Spleen (tissue), 7 donors: ENCODE measurements at regions not wholly inside any gene's neighbourhood (a gene's known extent, or its start where the extent isn't known, plus 50 kb on each side); places are given as distances from the start of the nearest gene placed in this dataset.

Experiments used
- POLR2A ChIP-seq, 3 donors: fragments of 450-650 bp; IDR thresholded peaks; one replicate each; pipeline ENCODE4 v1.5.1; 2017; ENCODE audit warnings: antibody characterized with exemption in 3 of 3, mild to moderate bottlenecking in 1 of 3
- POLR2AphosphoS5 ChIP-seq, 3 donors: sonication (generic); formaldehyde crosslinking; IDR thresholded peaks; one replicate each; pipeline ENCODE4 v1.5.1; 2017; ENCODE audit warnings: antibody characterized with exemption in 3 of 3
- TF ChIP-seq, protein P1 (sequence below), 11 experiments: fragments of 200-600 bp in 7 of 11; fragments of 450-650 bp in 4 of 11; sonication (generic) in 4 of 11; IDR thresholded peaks in 8 of 11; conservative IDR thresholded peaks in 3 of 11; 1 replicate in 7 of 11; 2 replicates in 4 of 11; pipeline versions ENCODE4 v1.4.0 to v1.8.0; 2016 to 2021; ENCODE audit warnings: antibody characterized with exemption in 11 of 11, inconsistent platforms in 4 of 11, mild to moderate bottlenecking in 1 of 11
- donor health status: DM: no; HTN: no; CAD: no; lungs with moderate emphysema.
- donor health status: DM: no; HTN: no; CAD: no.
- donor health status: DM: no; HTN: no; CAD: no.

- TF ChIP-seq, protein P1, sequence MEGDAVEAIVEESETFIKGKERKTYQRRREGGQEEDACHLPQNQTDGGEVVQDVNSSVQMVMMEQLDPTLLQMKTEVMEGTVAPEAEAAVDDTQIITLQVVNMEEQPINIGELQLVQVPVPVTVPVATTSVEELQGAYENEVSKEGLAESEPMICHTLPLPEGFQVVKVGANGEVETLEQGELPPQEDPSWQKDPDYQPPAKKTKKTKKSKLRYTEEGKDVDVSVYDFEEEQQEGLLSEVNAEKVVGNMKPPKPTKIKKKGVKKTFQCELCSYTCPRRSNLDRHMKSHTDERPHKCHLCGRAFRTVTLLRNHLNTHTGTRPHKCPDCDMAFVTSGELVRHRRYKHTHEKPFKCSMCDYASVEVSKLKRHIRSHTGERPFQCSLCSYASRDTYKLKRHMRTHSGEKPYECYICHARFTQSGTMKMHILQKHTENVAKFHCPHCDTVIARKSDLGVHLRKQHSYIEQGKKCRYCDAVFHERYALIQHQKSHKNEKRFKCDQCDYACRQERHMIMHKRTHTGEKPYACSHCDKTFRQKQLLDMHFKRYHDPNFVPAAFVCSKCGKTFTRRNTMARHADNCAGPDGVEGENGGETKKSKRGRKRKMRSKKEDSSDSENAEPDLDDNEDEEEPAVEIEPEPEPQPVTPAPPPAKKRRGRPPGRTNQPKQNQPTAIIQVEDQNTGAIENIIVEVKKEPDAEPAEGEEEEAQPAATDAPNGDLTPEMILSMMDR (IDR thresholded peaks at IDR 0.05 in 8 of 11, conservative IDR thresholded peaks at IDR 0.05 in 3 of 11): no peak
- TF ChIP-seq POLR2A (IDR thresholded peaks at IDR 0.05) (no peak), POLR2AphosphoS5 (IDR thresholded peaks at IDR 0.05) (no peak)
These were observed 189.1 kb upstream of the ALCAM start for GRCh38 chr3:105177576-105177975.
